ENCODE measurements at regions not wholly inside any gene's neighbourhood (a gene's known extent, or its start where the extent isn't known, plus 50 kb on each side); places are given as distances from the start of the nearest gene placed in this dataset.
"Not testable (repeated sequence)": the region's sequence is repeated elsewhere in the genome, so short reads cannot be mapped to it uniquely, and the experiment has no call there.

DNA sequence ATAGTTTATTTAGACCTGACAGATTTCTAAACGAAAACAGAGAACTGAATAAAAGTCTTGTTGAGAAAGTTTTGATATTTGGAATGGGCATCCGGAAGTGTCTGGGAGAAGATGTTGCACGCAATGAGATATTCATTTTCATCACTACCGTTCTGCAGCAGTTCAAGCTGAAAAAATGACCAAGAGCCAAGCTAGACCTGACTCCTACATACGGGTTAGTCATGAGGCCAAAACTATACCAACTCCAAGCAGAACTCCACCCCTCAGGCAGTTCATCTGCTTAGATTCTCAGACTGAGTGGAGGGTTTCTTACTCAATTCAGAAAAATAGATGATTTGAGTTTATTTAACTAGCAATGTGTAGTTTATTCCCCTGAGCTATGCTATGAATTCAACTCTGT lies 95.4 kb upstream of the ANXA1 start:
- no peak for DNase-seq (ENCODE audit: extremely low read depth in 1 of 2, low read depth in 1 of 2)

DNA sequence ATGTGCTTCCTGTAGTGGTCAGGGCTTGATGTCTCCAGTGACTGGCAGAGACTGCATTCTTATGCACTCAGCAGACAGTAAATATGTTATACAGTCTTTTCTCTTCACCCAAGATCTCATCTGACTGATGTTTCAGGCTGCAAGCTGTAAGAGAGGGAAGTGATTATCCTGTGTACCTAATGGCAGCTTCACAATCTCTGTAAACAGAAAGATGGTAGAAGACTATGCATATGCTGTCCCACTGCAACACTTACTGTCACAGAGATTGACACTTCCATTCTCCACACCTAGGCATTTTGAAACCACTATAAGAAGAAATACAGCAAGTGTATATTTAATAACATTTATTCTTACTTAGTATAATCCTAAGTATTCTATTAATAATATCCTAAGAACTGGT lies 97.6 kb upstream of the ANXA1 start:
- no peak for DNase-seq (ENCODE audit: extremely low read depth in 1 of 2, low read depth in 1 of 2)

DNA sequence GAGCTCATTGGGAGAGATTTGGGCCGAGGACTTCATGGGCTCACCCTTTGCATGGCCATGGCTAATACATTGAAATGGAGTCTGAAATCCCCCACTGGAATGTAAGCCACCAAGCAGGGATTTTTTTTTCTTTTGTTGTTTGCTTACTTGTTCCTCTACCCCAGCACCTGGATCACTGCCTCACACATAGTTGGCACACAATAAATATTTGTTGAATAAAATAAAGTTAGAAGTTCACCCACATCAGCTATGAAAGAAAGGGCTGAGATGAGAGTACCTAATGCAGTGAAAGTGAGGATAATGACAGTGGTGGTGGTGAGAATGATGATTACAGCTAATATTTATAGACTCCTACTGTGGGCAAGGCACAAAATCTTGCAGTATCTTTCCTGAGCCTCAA lies 98.1 kb upstream of the ANXA1 start:
- no peak for DNase-seq (ENCODE audit: extremely low read depth in 1 of 2, low read depth in 1 of 2)

DNA sequence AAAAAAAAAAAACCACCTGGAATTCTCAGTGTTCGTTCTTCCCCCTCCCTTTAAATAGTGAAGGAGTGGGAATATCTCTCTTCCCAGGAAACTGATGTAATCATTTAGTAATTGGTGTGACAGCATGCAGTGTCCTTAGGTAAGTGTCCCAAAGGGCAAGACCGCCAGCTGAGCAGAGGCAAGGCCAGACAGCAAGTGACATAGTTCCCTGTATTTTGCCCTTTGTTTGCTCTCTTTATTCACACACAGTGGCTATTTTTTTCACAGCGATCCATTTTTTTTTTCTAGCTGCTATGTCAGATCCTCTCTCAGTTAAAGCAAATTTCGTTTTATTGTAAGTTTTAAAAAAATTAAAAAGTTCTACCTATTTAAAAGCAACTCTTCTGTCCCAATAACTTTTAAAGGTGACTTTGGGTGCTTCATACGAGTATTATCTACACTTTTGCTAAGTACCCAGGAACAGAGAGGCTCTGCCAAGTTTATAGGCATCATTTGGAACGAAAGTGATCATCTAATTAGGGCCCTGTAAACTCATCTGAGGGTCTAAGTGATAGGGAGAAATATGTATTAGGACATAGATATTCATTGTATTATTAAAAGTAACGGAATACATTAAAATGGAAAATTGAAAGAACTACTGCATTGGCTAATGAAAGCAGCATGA lies 98.2 kb upstream of the ALDH1A1 start:
- DNase-seq (ENCODE audit: extremely low read depth in 1 of 2, low read depth in 1 of 2), result no peak

DNA sequence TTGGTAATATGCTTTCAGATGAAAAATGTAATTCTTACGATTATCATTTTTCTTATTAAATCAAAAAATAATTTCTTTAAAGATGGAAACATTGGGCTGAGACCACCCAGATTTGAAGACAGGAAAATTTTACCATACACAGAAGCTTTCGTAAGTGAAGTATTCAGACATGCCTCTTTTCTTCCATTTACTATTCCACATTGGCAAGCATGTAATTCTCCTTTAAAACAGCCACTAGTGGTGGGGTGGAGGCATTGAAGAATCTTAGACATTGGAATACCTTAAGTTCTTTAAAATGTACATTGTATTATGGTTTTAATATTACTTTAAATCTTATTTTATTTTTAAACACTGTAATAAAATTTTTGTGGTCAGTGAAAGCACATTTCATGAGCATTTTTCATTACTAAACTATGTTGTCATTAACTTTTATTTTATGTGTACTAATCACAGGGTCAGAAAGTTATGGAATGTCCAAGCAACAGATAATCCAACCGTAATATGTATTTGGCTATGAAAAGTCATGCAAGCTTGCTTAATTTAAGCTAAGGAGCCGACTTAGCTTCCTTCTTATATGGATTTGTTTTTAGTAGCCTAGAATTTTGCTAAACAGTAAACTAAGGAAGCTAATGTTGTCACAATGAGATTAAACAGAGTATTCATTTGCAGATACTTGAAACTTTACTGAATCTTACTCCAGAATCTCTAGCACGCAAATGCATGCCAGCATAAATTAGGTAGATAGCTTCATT lies 97.4 kb upstream of the ALDH1A1 start:
- no peak for DNase-seq (ENCODE audit: extremely low read depth in 1 of 2, low read depth in 1 of 2)

DNA sequence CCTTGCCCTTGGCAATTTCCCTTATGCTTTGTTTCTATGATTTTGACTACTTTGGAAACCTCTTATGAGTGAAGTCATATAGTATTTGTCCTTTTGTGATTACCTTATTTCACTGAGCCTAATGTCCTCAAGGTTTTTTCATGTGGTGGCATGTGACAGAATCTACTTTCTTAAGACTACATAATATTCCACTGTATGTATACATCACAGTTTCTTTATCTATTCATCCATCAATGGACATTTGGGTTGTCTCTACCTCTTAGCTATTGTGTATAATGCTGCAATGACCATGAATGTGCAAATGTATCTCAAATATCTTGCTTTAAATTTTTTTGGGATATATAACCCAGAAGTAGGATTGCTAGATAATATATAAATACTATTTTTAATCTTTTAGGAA lies 96.4 kb upstream of the ALDH1A1 start:
- DNase-seq (ENCODE audit: extremely low read depth in 1 of 2, low read depth in 1 of 2), result no peak

DNA sequence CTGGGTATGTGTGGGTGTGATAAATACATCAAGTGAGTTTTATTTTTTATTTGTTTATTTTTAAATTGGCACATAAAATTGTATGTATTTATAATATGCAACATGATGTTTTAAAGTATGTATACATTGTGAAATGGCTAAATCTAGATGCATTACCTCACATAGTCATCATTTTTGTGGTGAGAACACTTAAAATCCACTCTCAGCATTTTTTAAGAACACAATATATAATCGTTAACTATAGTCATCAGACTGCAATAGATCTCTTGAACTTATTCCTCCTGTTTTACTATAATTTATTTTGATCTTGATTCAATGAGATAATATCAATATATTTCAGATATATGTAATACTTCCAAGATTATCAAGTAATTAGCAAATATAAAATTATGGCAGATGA lies 93.9 kb upstream of the ALDH1A1 start:
- DNase-seq (ENCODE audit: extremely low read depth in 1 of 2, low read depth in 1 of 2), result no peak

DNA sequence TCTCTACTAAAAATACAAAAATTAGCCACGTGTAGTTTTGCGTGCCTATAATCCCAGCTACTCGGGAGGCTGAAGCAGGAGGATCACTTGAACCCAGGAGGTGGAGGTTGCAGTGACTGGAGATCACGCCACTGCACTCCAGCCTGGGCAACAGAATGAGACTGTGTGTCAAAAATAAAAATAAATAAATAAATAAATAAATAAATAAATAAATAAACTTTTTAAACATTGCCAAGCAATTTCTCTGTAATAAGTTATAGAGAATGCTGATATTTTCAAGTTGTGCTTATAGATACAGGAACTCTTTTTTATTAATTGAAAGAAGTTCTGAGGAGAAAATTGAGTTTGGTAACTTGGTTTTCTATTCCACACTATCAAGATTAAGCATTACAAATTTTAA lies 91.9 kb upstream of the ALDH1A1 start:
- not testable (repeated sequence) for DNase-seq (ENCODE audit: extremely low read depth in 1 of 2, low read depth in 1 of 2)

DNA sequence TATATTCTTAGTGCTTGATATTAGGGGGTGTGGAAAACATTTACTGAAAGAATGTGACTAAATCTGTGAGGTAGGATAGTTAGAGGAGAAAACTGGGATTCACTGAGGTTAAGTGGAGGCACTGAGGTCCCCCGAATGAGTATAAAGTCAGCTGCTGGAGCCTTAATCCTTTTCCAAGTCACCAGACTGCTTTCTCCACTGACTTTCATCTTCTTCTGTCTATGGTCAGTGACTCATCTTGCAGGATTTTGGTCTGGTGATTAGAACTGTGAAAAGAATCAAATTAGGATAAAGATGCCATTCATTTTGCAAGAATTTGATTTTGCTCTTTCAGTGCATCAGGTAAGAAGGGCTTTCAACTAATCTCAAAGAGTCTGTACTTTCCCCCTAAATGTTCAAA lies 89.3 kb upstream of the ALDH1A1 start:
- DNase-seq (ENCODE audit: extremely low read depth in 1 of 2, low read depth in 1 of 2), result no peak

DNA sequence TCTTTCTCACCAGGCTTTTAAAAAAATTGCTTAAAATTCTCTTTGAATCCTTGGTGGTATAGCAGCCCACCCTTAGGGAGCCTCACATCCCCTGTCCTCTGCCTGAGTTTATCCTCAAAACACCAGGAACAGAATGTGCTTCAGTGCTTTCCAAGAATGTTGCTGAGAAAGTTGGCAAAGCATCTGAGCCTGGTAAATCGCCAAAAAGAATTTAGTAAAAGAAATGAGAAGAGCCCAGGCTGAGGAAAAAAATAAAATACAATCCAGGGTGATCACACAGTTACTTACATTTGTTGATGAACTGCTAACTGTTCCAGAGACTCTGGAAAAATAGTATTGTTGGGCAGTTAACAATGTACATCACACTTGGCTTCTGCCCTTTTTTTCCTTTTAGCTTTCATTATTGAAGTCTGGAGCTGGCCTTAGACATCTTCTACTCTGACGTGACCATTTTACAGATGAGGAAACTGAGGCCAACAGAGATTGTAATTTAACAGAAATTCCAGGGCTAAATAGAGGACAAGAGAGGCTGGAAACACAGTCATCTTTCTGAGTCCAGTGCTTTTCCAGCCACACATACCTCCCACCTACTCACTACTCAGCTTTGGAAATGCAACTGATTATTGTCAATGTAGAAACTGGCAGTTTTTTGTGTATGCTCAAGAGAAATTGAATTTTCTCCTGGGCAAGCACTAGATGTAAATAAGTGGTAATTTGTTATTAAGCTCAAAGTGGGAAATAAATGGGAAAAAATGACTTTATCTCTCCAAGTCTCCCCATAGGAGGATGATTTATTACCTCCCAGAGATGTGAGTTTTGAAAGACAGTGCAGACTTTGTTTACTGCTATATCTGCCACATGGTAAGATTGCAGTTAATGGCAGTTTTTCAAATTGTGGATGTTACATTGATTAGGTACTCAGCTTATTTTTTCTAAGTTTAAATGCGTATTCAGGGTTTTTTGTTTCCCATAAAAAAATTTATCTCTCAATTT lies 86.7 kb upstream of the ALDH1A1 start:
- no peak for DNase-seq (ENCODE audit: extremely low read depth in 1 of 2, low read depth in 1 of 2)

DNA sequence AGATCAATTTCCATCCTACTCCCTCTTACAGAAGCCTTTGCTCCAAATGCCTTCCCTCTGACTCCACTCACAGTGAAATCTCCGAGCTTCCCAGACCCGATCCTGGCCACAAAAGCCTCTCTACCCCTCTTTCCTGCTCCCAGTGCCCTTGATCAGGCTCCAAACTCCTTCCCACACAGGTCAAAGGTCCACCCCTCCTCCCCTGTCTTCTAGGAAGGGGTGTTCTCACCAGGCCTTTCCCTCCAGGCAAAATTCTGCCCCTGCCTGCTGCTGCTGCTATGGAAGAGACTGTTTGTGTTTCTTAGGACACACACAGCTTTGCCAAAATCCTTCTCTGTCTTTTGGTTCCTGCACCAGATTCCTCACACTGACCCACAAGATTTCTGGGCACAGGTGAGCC lies 85.8 kb upstream of the ALDH1A1 start:
- DNase-seq (ENCODE audit: extremely low read depth in 1 of 2, low read depth in 1 of 2), result no peak

DNA sequence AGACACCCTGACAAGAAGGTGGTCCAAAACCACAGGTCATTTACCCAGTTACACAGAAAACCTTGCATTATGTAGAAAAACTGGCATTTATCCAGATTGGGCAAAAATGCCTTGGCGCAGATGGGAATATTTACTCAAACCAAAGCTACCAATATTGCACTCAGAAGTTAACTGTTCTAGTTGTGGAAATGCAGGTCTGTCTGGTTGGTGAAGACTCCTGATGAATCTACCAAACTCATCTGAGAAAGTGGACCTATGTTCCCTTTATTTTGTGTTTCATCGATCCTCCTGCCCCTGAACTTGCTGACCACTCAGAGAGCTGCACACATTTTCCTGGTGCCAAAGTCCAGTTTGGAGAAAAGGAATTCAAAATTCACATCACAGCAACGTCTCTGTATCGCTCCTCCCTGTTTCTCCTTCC lies 85.2 kb upstream of the ALDH1A1 start:
- DNase-seq (ENCODE audit: extremely low read depth in 1 of 2, low read depth in 1 of 2), result no peak

DNA sequence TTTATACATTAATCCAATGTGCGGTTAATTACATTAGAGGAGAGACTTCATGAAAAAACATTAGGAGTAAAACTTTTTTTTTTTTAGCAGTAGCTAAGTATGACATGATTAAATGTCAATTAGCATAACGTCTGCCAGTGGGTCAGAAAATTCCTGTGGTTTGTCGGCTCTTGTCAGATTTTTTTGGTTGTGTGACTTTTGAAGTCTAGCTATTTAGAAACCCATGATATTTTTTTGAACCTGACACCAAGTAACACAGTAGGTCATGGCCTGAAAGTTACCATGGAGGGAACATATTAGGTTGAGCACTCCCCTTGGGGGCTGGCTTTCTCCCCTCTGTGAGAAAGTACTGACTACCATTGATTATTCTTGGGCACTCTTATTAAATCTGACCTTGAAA lies 84.8 kb upstream of the ALDH1A1 start:
- no peak for DNase-seq (ENCODE audit: extremely low read depth in 1 of 2, low read depth in 1 of 2)

DNA sequence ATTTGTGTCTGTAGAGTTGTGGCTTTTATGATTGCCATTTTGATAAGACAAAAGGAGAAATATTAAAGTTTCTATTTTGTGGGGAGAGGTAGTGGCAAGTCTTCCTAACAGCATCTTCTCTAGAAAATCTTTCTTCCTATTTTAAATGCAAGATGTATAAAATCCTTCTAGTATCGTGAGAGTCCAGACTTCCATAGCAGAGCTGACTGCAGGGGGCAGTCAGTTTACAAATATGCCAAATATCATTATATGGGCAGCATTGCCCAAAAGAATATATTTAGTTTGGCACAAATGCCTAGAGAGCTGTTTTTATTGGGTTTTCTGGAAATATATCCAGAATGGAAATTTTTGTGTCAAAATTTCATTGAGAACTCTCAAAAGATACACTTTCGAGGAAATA lies 82.1 kb upstream of the ALDH1A1 start:
- DNase-seq (ENCODE audit: extremely low read depth in 1 of 2, low read depth in 1 of 2), result no peak

DNA sequence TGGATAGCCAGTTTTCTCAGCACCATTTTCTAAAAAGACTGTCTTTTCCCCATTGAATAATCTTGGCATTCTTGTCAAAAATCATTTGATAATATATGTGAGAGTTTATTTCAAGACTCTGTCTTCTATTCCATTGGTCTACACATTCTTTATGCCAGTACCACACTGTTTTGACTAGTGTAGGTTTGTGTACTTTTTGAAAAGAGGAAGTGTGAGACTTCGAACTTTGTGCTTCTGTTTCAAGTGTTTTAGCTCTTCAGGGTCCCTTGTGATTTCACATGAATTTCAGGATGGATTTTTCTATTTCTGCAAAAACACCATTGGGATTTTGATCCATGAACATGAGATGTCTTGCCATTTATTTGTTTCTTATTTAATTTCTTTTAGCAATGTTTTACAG lies 78.5 kb upstream of the ALDH1A1 start:
- no peak for DNase-seq (ENCODE audit: extremely low read depth in 1 of 2, low read depth in 1 of 2)

DNA sequence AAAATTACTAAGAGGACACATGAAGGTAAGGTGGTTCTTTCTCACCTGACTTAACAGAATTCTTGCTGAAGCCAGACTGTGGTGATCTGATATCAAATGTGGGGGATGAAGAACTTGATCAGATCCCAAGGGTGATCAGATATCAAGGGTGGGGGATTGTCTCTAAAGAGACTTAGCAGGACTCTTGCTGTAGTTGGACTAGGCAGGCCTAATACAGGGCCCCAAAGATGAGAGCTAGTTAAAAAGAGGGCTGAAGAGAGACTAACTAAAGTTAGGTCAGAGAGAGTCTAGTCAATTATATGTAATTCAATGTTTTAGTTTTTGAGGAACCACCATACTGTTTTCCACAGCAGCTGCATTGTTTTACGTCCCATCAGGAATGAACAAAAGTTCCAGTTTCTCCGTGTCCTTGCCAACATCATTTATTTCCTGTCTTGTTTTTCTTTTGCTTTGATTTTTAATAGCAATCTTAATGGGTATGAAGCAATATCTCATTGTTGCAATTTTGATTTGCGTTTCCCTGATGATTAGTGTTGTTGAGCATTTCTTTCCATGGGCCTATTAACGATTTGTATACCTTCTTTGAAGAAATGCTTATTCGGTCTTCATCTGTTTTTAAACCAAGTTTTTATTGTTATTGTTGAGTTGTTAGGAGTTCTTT lies 77.6 kb upstream of the ALDH1A1 start:
- no peak for DNase-seq (ENCODE audit: extremely low read depth in 1 of 2, low read depth in 1 of 2)

DNA sequence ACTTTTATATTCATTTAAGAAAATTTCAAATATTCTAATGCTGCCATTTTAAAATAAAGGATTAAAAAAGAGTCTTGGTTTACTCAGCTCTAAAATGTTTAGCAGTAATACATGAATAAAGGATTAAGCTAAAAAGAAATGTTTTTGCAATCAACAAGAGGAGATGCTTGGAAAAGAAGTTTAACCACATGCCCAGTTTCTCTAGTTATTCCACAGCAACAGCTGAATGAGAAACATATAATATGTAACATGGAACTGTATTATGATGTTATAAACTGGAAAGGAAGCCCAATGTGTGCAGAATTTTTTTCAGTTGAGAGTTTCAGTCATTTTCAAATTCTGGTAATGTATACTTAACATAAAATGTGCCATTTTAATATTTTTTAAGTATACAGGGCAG lies 76.5 kb upstream of the ALDH1A1 start:
- no peak for DNase-seq (ENCODE audit: extremely low read depth in 1 of 2, low read depth in 1 of 2)

DNA sequence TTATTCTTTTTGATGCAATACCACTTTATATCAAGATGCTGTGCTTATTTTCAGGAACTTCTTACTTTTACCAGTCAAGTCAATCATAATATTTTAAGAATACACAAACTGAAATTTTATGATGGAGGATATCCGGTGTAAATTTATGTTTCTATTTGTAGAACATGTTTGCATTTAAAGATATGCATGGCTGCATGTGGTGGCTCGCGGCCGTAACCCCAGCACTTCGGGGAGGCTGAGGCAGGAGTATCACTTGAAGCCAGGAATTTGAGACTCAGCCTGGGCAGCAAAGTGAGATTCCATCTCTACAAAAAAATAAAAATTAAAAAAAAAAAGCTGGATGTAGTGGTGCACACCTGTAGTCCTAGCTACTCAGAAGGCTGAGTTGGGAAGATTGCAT lies 73.5 kb upstream of the ALDH1A1 start:
- DNase-seq (ENCODE audit: extremely low read depth in 1 of 2, low read depth in 1 of 2), result no peak

DNA sequence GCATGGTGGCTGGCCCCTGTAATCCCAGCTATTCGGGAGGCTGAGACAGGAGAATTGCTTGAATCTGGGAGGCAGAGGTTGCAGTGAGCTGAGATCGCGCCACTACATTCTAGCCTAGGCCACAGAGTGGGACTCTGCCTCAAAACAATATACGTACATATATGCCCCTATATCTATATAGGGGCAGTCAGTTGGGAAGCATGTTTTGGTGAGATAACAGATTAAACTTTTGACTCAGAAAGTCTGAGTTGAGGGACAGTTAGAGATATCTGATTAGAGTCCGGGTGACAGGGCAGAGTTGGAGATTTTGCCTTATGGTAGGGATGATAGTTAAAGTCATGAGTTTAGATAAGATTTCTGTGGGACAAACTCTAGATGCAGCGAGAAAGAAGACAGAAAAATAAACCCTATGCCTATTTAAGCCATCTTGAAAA lies 71.8 kb upstream of the ALDH1A1 start:
- DNase-seq (ENCODE audit: extremely low read depth in 1 of 2, low read depth in 1 of 2), result no peak

DNA sequence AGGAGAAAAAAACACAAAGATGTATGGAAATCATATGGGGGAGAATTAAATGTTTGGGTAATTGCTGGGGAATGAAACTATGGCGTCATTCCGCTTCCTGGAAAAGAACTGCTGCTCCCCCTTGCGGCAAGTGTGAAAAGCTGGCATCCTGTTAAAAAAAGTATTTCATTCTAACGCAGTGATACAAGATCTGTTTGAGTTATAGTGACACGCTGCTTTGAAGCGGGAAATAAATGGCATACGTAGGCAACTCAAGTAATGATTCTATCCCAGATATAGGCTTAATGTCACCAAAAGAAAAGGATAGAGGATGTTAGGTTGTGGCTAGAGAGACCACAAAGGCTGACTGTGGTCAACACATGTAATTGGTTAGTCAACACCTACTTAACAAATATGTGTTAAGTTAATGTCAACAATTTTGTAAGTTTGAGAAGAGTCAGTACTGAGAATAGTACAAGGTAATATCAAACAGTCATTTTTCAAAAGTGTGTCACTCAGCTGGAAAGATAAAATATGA lies 70.2 kb upstream of the ALDH1A1 start:
- peak in 1 of 2 donors; percentile 5 for DNase-seq (ENCODE audit: extremely low read depth in 1 of 2, low read depth in 1 of 2)

DNA sequence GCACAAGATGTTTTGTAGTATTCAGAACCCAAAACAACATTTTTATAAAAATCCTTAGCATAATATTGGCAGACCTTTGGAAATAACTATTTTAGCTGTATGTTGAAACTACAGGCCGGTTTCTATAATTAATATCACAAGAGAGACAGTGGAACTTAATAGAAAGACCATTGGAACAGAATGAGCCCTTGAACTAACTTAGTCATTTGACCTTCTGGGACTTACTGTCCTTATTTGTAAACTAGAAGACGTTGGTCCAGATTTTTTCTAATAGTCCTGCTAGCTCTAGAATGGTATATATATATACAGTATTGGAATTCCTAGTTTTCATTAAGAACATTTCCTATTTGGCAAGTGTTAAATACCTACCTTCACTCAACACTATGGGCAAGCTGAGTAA lies 69.5 kb upstream of the ALDH1A1 start:
- DNase-seq (ENCODE audit: extremely low read depth in 1 of 2, low read depth in 1 of 2), result no peak

All from stimulated activated CD8-positive, alpha-beta memory T cell treated with anti-CD3 and anti-CD28 coated beads, Interleukin-7, amount 100 ng/mL, for 48 hours (primary cell).